OCI-LY3 (cell line): ENCODE measurements at regions not wholly inside any gene's neighbourhood (a gene's known extent, or its start where the extent isn't known, plus 50 kb on each side); places are given as distances from the start of the nearest gene placed in this dataset.

Experiments used
- EZH2phosphoT487 ChIP-seq: fragments of 200-600 bp; shearing (Covaris generic); IDR thresholded peaks from 2 replicates; pipeline ENCODE4 v1.6.1; 2018; ENCODE audit warnings: antibody characterized with exemption, mixed run types, low read depth
- TF ChIP-seq, protein P1 (sequence below): fragments of 200-600, 300-600 bp; sonication (generic); IDR thresholded peaks from 2 replicates; pipeline ENCODE4 v1.5.1; 2014; ENCODE audit warnings: antibody characterized with exemption, low read length, low read depth

GRCh38 chr4:180564026-180564425, 1679.2 kb upstream of the TENM3 start:
- TF ChIP-seq, protein P1, sequence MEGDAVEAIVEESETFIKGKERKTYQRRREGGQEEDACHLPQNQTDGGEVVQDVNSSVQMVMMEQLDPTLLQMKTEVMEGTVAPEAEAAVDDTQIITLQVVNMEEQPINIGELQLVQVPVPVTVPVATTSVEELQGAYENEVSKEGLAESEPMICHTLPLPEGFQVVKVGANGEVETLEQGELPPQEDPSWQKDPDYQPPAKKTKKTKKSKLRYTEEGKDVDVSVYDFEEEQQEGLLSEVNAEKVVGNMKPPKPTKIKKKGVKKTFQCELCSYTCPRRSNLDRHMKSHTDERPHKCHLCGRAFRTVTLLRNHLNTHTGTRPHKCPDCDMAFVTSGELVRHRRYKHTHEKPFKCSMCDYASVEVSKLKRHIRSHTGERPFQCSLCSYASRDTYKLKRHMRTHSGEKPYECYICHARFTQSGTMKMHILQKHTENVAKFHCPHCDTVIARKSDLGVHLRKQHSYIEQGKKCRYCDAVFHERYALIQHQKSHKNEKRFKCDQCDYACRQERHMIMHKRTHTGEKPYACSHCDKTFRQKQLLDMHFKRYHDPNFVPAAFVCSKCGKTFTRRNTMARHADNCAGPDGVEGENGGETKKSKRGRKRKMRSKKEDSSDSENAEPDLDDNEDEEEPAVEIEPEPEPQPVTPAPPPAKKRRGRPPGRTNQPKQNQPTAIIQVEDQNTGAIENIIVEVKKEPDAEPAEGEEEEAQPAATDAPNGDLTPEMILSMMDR, result no peak
- no peak for TF ChIP-seq EZH2phosphoT487
